ENCODE measurements at regions not wholly inside any gene's neighbourhood (a gene's known extent, or its start where the extent isn't known, plus 50 kb on each side); places are given as distances from the start of the nearest gene placed in this dataset.

- peak; percentile 66 for ATAC-seq
- Histone ChIP-seq H3K36me3 (ENCODE audit: insufficient read depth) (no peaks in the 10 kb centered on the region), H3K4me2 (0 out of 2 replicates have a peak overlapping the region, but pooled peaks have one; percentile 12), H3K27ac (ENCODE audit: low read depth) (peak overlapping the region; percentile 39; the same call in 1 of the 2 replicates), H2AFZ (peak overlapping the region; percentile 20; the same call in 1 of the 2 replicates), H3K79me2 (replicated peaks; ENCODE audit: insufficient read depth) (no peaks in the 10 kb centered on the region), H3K27me3 (ENCODE audit: insufficient read depth) (no peaks in the 10 kb centered on the region), H4K20me1 (replicated peaks; ENCODE audit: insufficient read depth) (no peaks in the 10 kb centered on the region), H3K4me1 (ENCODE audit: insufficient read depth) (peaks cover 8% of the 10 kb centered on the region; the same call in 1 of the 2 replicates), H3F3A (replicated peaks; ENCODE audit: low read depth) (no peaks in the 10 kb centered on the region), H3K4me3 (no peak overlapping the region), H3K9me2 (ENCODE audit: insufficient read depth) (0 out of 2 replicates have a peak, but pooled peaks cover 13% of the 10 kb centered on the region)
- no peaks in the 10 kb centered on the region for H3K27me3 Mint-ChIP-seq (ENCODE audit: insufficient read depth, low read depth, poor library complexity)
- no peaks in the 10 kb centered on the region for H3K9me3 Mint-ChIP-seq
- no peaks in the 10 kb centered on the region for H3K36me3 Mint-ChIP-seq (ENCODE audit: low read depth)
- TF ChIP-seq, protein P1, sequence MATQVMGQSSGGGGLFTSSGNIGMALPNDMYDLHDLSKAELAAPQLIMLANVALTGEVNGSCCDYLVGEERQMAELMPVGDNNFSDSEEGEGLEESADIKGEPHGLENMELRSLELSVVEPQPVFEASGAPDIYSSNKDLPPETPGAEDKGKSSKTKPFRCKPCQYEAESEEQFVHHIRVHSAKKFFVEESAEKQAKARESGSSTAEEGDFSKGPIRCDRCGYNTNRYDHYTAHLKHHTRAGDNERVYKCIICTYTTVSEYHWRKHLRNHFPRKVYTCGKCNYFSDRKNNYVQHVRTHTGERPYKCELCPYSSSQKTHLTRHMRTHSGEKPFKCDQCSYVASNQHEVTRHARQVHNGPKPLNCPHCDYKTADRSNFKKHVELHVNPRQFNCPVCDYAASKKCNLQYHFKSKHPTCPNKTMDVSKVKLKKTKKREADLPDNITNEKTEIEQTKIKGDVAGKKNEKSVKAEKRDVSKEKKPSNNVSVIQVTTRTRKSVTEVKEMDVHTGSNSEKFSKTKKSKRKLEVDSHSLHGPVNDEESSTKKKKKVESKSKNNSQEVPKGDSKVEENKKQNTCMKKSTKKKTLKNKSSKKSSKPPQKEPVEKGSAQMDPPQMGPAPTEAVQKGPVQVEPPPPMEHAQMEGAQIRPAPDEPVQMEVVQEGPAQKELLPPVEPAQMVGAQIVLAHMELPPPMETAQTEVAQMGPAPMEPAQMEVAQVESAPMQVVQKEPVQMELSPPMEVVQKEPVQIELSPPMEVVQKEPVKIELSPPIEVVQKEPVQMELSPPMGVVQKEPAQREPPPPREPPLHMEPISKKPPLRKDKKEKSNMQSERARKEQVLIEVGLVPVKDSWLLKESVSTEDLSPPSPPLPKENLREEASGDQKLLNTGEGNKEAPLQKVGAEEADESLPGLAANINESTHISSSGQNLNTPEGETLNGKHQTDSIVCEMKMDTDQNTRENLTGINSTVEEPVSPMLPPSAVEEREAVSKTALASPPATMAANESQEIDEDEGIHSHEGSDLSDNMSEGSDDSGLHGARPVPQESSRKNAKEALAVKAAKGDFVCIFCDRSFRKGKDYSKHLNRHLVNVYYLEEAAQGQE (IDR thresholded peaks at IDR 0.05; ENCODE audit: unreplicated experiment) = no peak
- H3K4me3 Mint-ChIP-seq = peak overlapping the region; percentile 8; the same call in 1 of the 3 replicates
- peaks cover 12% of the 10 kb centered on the region for H3K4me1 Mint-ChIP-seq
- H3K27ac Mint-ChIP-seq = peak overlapping the region; percentile 68
- DNase-seq (ENCODE audit: low spot score) = peak; percentile 37
Observed at GRCh38 chr7:123393623-123394022, 140.8 kb downstream of the IQUB start.

GRCh38 chr7:123372368-123372767 is 162.0 kb downstream of the IQUB start:
- Histone ChIP-seq H3F3A (replicated peaks; ENCODE audit: low read depth) (no peaks in the 10 kb centered on the region), H3K9me2 (ENCODE audit: insufficient read depth) (no peaks in the 10 kb centered on the region), H3K4me3 (no peak overlapping the region), H3K4me1 (ENCODE audit: insufficient read depth) (no peaks in the 10 kb centered on the region), H3K27ac (ENCODE audit: low read depth) (no peak overlapping the region), H3K79me2 (replicated peaks; ENCODE audit: insufficient read depth) (no peaks in the 10 kb centered on the region), H3K36me3 (ENCODE audit: insufficient read depth) (no peaks in the 10 kb centered on the region), H2AFZ (no peak overlapping the region), H3K27me3 (ENCODE audit: insufficient read depth) (no peaks in the 10 kb centered on the region), H3K4me2 (no peak overlapping the region), H4K20me1 (replicated peaks; ENCODE audit: insufficient read depth) (no peaks in the 10 kb centered on the region)
- 0 out of 3 replicates have a peak, but pooled peaks cover 3% of the 10 kb centered on the region for H3K4me1 Mint-ChIP-seq
- no peak for ATAC-seq
- H3K27me3 Mint-ChIP-seq (ENCODE audit: insufficient read depth, low read depth, poor library complexity) = peaks cover 2% of the 10 kb centered on the region
- no peak overlapping the region for H3K27ac Mint-ChIP-seq
- H3K36me3 Mint-ChIP-seq (ENCODE audit: low read depth) = no peaks in the 10 kb centered on the region
- DNase-seq (ENCODE audit: low spot score) = no peak
- H3K9me3 Mint-ChIP-seq = no peaks in the 10 kb centered on the region; the same call in 2 of the 3 replicates
- no peak overlapping the region for H3K4me3 Mint-ChIP-seq
- TF ChIP-seq ZNF462 (CRISPR knock-in tag; IDR thresholded peaks at IDR 0.05) = no peak
- no peak for TF ChIP-seq ETS1 (IDR thresholded peaks at IDR 0.05)
- no peak for TF ChIP-seq CREB1 (CRISPR knock-in tag; IDR thresholded peaks at IDR 0.05; ENCODE audit: low read depth)
- TF ChIP-seq NANOG (IDR thresholded peaks at IDR 0.05; ENCODE audit: borderline replicate concordance) = no peak
- TF ChIP-seq POLR2AphosphoS5 (IDR thresholded peaks at IDR 0.05; ENCODE audit: low read depth) = no peak
- TF ChIP-seq, protein P1 (IDR thresholded peaks at IDR 0.05; ENCODE audit: unreplicated experiment) = no peak
- TF ChIP-seq JUNB (IDR thresholded peaks at IDR 0.05; ENCODE audit: unreplicated experiment) = no peak

Measured in GM23338 (cell line).